HUDEP-2 (cell line): ENCODE measurements at regions not wholly inside any gene's neighbourhood (a gene's known extent, or its start where the extent isn't known, plus 50 kb on each side); places are given as distances from the start of the nearest gene placed in this dataset.
"Not testable (repeated sequence)": the region's sequence is repeated elsewhere in the genome, so short reads cannot be mapped to it uniquely, and the experiment has no call there.

Experiments used
- DNase-seq, 76 experiments: peaks; one replicate each; lab custom pipeline; 2025; ENCODE audit not compliant: unreplicated experiment in 76 of 76; lab: John Stamatoyannopoulos, UW

GRCh38 chr18:22563164-22563583, 145.5 kb upstream of the CTAGE1 start:
- peak in 31 of 76 experiments; percentile 3 to 69 (median 31) for DNase-seq

DNA sequence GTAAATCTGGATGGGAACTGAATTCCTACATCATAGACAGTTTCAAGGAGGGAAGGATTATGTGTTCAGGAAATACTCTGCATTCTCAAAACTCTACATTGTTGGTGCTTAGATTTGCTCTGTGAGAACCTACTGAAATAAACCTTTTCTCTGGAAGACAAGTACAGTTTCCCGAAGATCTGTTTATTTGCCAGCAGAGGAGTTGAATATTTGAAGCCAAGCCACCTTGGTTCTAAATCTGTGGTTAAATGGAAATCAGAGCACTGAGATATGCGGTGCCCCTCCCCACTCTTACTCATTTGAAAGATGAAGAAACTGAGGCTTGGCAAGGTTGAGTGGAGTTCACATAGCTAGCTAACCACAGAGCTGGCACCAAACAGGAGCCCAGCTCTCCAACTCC, 146.3 kb upstream of the CTAGE1 start:
- no peak for DNase-seq

DNA sequence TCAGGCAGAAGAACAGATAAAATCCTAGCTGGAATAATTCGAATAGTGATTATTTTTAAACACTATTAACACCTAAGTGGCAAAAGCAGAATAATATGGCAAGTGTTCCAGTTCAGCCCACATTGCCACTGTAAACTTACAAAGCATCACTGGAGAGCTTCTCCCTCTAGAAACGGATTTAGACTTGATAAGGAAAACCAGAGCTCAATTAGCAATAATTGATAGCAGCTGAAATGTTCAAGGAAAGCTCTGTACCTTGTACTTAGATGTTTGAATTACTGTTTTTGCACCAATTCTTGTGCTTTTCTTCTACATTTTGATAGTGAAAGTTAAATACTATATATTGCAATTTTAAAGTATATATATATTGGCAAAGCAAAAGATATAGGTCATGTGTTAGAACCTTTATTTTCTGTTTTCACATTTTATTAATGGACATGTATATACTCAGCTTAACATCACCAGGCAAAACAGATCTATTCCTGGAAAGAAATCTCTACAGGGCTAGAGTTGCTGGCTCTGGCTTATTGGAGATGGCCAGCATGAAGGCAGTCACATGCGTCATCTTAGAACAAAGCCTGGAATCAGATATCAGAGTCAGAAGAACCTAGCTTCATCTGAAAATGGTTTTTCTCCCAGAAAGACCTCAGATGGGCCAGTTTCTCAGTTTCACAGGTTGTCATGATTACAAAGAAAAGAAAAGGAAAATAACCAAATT, 149.1 kb upstream of the CTAGE1 start:
- no peak for DNase-seq

GRCh38 chr18:22567794-22568193, 150.1 kb upstream of the CTAGE1 start:
- DNase-seq: no peak

DNA sequence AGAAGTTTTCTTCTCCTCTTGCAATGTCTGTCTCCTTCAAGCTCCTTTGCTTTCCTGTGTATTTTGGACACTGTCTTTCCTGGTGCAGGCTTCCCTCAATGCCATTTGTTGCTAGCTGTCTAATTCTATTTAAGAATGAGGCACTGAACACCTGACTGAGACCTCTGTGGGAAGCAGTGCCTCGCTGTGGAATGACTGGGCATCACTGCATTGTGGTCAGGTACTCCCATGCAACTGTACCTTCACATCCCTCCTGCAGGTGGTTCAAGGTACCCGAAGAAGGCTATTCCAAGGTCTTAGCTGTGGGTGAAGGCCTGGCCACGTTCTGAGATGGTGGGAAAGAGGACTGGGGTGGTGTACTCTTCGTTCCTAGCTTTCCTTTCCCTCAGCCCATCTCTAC, 152.8 kb upstream of the CTAGE1 start:
- no peak for DNase-seq

- DNase-seq: no peak
These were observed 154.6 kb upstream of the CTAGE1 start for GRCh38 chr18:22572341-22572740.

DNA sequence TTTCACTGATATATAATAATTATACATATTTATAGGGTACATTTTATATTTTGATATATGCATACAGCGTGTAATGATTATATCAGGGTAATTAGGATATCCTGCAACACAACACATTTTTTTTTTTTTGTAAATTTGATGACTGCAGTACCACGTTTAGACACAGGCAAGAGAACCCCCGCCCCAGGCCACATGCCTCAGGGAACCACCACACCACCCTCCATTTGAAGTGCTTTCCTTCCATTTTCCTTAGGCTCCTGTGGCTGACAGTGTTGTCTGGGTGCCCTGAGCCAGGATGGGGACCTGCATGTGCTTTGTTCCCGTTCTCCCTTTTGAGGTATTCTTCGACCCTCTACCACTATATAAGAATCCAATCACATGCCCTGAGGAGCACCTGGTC, 161.6 kb upstream of the CTAGE1 start:
- DNase-seq: no peak

- no peak for DNase-seq
These were observed 167.6 kb upstream of the CTAGE1 start for GRCh38 chr18:22585333-22585732.

GRCh38 chr18:22585821-22586220, 168.1 kb upstream of the CTAGE1 start:
- no peak for DNase-seq

- no peak for DNase-seq
These were observed 173.5 kb upstream of the CTAGE1 start for GRCh38 chr18:22591222-22591621.

- DNase-seq: no peak
These were observed 176.5 kb upstream of the CTAGE1 start for GRCh38 chr18:22594155-22594690.

DNA sequence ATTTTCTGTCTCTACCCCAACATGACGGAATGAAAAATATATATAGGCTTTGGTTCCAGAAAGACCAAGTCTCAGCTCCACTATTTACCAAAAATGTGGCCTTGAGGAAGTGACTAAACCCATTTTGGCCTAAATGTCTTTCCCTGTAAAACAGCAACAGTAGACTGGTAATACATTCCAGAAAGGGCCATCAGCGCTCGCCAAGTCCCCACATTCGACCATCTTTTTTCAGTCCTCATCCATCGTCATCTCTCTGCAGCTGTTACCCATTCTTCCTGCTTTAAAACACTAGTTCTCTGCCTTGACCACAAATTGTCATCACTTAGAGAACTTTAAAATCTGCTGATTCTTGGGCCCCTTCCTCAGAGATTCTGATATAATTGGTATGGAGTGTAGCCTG, 183.8 kb upstream of the CTAGE1 start:
- DNase-seq: no peak

DNA sequence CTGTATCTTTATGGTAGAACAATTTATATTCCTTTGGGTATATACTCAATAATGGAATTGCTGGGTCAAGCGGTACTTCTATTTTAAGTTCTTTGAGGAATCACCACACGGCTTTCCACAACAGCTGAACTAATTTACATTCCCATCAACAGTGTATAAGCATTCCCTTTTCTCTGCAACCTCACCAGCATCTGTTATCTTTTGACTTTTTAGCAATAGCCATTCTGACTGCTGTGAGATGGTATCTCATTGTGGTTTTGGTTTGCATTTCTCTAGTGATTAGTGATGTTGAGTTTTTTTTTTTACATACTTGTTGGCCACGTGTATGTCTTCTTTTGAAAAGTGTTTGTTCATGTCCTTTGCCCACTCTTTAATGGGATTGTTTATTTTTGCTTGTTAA, 184.7 kb upstream of the CTAGE1 start:
- not testable (repeated sequence) for DNase-seq

DNA sequence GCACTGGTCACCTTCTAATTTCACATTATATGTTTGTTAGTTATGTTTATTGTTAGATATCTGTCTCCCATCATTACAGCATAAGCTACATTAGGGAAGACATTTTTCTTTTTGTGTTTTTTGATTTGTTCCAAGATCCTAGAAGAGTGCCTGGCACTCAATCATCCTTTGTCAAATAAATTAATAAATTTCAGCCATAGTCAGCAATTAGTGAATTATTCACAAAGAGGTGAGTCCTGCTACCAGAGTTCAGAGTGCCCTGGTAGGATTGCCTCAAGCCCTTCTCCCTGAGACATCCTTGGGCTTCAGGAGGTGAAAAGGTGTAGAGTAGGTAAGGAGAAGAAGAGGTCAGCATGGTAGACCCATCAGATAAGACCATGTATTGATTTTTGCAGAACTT, 186.2 kb upstream of the CTAGE1 start:
- no peak for DNase-seq

- DNase-seq: no peak
These were observed 186.8 kb upstream of the CTAGE1 start for GRCh38 chr18:22604390-22604985.

DNA sequence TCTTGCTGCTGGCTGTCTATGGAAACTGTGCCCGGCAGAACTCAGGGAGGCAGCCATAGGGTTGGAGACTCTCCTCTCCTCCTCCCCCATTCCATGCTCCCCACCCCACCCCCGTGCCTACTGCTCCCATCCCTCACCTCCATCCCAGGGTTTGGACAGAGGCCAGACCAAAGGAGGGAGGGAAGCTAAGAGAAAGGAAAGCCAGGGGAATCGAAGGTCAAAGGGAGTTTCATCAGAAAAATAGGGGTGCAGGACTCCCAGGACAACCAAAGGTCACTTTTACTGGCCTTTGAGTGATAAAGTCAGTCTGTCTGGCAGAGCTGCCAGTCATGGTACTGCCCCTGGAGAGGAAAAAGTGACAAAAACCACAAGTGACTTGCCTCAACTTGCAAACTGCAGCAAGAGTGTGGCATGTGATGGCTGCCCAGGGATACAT, 187.3 kb upstream of the CTAGE1 start:
- DNase-seq: no peak

GRCh38 chr18:22605736-22606135, 188.0 kb upstream of the CTAGE1 start:
- no peak for DNase-seq

- DNase-seq: no peak
These were observed 189.0 kb upstream of the CTAGE1 start for GRCh38 chr18:22606563-22607283.

DNA sequence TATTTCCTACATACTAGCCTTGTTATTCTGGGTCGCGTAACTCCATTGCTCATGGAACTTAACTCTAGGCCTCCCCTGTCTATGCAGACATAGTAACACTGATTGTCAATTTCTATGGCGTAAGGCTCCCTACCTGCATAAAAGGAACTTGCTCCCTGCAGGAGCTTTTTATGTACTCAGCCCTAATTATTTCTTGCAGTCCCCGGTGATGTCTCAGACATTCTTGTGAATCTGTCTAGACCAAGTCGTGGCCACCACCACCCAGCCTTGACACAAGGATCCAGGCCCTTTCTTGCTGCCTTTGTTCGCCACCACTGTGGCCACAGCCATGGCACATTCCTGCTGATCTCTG, 189.5 kb upstream of the CTAGE1 start:
- peak in 1 of 76 experiments; percentile 0 for DNase-seq

DNA sequence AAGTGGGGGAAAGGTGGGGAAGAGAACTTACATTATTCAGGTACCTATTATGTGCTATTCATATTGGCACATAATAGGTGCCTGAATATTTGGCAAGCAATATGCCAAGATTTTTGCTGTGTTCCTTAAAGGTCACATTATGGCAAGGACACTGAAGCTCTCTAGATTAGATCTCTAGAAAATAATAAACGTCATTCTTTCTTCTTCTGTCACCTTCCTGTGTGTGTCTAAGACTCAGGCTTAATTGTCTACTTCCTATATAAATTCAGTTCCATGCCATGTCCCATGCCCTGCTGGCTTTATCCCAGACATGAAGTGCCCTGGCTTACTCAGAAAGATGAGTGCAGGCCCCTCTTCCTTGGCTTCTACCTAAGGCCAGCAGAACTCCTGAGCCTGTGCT, 191.1 kb upstream of the CTAGE1 start:
- DNase-seq: no peak

DNA sequence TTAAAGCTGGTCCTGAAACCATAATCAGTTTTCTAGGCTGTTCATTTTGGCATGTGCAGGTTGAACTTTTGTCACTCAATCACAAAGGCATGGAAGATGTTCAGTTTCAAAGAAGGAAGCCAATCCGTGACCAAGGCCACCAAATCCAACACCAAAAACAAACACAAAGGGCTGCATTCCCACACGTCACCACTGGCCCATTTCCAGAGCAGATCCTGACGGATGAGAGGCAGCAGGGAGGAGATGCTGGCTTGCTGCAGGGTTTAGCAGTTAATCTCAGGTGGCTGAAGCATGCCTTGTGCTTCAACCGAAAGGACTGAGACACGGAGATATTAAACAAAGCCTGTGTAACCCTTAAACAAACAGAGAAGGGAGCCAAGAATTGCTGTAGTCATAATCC, 191.9 kb upstream of the CTAGE1 start:
- no peak for DNase-seq
